ENCODE measurements at regions not wholly inside any gene's neighbourhood (a gene's known extent, or its start where the extent isn't known, plus 50 kb on each side); places are given as distances from the start of the nearest gene placed in this dataset.

- no peak for DNase-seq (ENCODE audit: low read depth, low spot score)
These were observed 996.5 kb downstream of the TUSC7 start for GRCh38 chr3:117706037-117706436.

GRCh38 chr3:117706756-117707155 is 997.2 kb downstream of the TUSC7 start:
- DNase-seq (ENCODE audit: low read depth, low spot score), result no peak

- DNase-seq (ENCODE audit: low read depth, low spot score), result no peak
These were observed 999.0 kb downstream of the TUSC7 start for GRCh38 chr3:117708601-117709000.

GRCh38 chr3:117709108-117709507 is 999.5 kb downstream of the TUSC7 start:
- no peak for DNase-seq (ENCODE audit: low read depth, low spot score)

GRCh38 chr3:117710501-117710900 is 1000.9 kb downstream of the TUSC7 start:
- DNase-seq (ENCODE audit: low read depth, low spot score), result no peak

GRCh38 chr3:117719316-117719926 is 1009.8 kb downstream of the TUSC7 start:
- no peak for DNase-seq (ENCODE audit: low read depth, low spot score)

- no peak for DNase-seq (ENCODE audit: low read depth, low spot score)
These were observed 1012.3 kb downstream of the TUSC7 start for GRCh38 chr3:117721866-117722265.

- no peak for DNase-seq (ENCODE audit: low read depth, low spot score)
These were observed 1013.3 kb downstream of the TUSC7 start for GRCh38 chr3:117722856-117723255.

GRCh38 chr3:117723825-117724224 is 1014.2 kb downstream of the TUSC7 start:
- DNase-seq (ENCODE audit: low read depth, low spot score), result no peak

GRCh38 chr3:117725314-117725713 is 1015.7 kb downstream of the TUSC7 start:
- DNase-seq (ENCODE audit: low read depth, low spot score), result no peak

- no peak for DNase-seq (ENCODE audit: low read depth, low spot score)
These were observed 1017.2 kb downstream of the TUSC7 start for GRCh38 chr3:117726776-117727175.

GRCh38 chr3:117728226-117728625 is 1018.6 kb downstream of the TUSC7 start:
- DNase-seq (ENCODE audit: low read depth, low spot score), result no peak

GRCh38 chr3:117734496-117734895 is 1024.9 kb downstream of the TUSC7 start:
- no peak for DNase-seq (ENCODE audit: low read depth, low spot score)

- DNase-seq (ENCODE audit: low read depth, low spot score), result no peak
These were observed 1026.0 kb downstream of the TUSC7 start for GRCh38 chr3:117735481-117736101.

GRCh38 chr3:117736846-117737245 is 1027.3 kb downstream of the TUSC7 start:
- DNase-seq (ENCODE audit: low read depth, low spot score), result no peak

- DNase-seq (ENCODE audit: low read depth, low spot score), result no peak
These were observed 1034.4 kb downstream of the TUSC7 start for GRCh38 chr3:117743993-117744392.

- no peak for DNase-seq (ENCODE audit: low read depth, low spot score)
These were observed 1035.4 kb downstream of the TUSC7 start for GRCh38 chr3:117744935-117745334.

GRCh38 chr3:117745516-117745915 is 1035.9 kb downstream of the TUSC7 start:
- no peak for DNase-seq (ENCODE audit: low read depth, low spot score)

GRCh38 chr3:117746066-117746465 is 1036.5 kb downstream of the TUSC7 start:
- no peak for DNase-seq (ENCODE audit: low read depth, low spot score)

- no peak for DNase-seq (ENCODE audit: low read depth, low spot score)
These were observed 1038.6 kb downstream of the TUSC7 start for GRCh38 chr3:117748131-117748530.

- DNase-seq (ENCODE audit: low read depth, low spot score), result no peak
These were observed 1041.2 kb downstream of the TUSC7 start for GRCh38 chr3:117750674-117751269.

GRCh38 chr3:117751651-117752050 is 1042.1 kb downstream of the TUSC7 start:
- DNase-seq (ENCODE audit: low read depth, low spot score), result no peak

GRCh38 chr3:117752984-117753717 is 1043.6 kb downstream of the TUSC7 start:
- no peak for DNase-seq (ENCODE audit: low read depth, low spot score)

Data from brain pericyte (primary cell).